Fibroblast of skin of left quadriceps (primary cell): ENCODE measurements at regions not wholly inside any gene's neighbourhood (a gene's known extent, or its start where the extent isn't known, plus 50 kb on each side); places are given as distances from the start of the nearest gene placed in this dataset.
"Not testable (repeated sequence)": the region's sequence is repeated elsewhere in the genome, so short reads cannot be mapped to it uniquely, and the experiment has no call there.

Source experiments
- DNase-seq, 2 experiments: peaks; one replicate each; pipeline ENCODE4 v3.0.0-alpha.2; 2013; ENCODE audit warnings: low read depth in 2 of 2

DNA sequence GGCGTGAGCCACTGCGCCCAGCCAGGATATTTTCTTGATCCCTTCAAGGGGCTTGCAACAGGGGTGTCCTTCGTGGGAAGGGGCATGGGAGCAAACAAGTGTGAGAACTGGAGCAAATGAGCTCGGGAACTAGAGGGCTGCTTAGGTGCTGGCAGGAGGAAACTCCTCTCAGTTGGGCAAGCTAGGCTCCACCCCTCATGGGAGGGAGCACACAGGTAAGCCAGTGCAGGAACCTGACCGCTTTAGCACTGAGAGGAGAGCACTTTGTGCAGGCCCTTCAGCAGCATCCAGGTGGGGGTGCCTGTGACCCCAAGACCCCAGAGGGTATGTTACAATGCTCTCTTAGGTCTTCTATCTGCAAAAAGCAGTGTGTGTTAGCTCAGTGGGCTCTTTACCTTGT is 755.4 kb upstream of the MDGA2 start:
- DNase-seq, result no peak

DNA sequence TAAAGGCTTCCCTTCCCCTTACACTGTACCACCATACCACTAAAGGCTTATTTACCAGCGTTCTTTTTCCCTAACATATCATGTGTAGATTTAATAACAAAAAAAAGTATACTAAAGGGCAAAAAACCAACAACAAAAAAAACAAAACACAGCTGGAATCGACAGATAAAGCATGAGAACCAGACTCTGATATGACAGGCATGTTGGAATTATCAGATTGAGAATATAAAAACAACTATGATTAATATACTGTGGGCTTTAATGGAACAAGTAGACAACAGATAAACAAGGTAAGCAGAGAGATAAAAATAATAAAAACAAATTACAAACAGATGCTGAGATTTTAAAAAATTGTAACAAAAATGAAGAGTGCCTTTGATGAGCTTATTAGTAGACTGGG is 754.1 kb upstream of the MDGA2 start:
- DNase-seq, result no peak

DNA sequence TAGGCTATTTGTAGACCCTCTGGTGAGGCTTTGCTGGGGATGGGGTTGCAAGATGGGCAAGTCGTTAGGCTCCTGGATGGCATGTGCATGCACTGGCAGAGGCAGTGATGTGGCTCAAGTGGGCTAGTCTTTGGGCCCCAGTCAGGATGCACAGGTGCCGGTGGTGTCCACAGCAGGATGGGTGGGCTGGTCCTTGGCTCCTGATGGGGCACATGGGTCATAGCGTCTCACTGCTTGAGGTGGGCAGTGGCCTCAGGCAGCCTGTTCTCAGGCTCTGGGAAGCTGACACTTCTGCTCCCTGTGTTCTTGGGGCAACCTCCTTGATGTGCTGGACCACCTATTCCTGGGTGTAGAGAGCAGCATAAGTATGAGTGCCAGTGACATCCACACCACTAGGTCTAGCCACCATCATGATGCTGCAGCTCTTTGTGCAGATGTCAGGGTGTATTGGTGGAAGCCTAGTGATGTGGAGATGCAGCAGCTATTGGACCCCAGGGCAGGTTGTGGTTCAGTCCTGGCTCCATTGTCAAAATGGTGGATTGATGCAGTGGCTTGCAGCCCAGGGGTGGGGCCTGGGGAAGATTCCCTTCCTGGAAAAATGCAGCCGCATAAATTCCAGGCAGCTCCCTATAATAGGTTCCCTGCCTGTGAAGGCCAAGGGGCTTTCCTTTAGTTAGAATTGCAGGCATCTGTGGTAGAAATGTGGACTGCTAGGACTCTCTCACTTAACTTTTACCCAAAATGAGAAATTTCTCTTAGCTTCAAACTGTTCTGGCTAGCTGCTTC is 742.5 kb upstream of the MDGA2 start:
- no peak for DNase-seq

DNA sequence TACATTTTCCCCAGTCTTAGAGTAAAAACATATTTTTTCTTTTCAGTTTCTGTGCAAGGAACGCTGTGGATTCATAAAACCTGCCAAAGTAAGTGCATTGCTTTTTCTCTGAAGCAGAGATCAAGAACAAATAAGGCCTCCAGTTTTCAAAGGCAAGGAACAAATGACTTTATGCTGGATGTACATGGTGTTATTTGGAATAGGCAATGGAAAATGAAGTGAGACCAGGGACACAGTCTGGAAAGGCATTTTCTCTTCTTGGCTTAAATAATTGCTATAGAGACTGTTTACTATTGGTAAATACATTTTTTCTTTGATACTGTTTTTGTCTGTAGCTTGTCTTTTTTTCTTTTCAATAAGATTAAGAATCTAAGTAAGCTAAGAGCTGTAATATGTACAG is 725.9 kb upstream of the MDGA2 start:
- DNase-seq, result no peak

DNA sequence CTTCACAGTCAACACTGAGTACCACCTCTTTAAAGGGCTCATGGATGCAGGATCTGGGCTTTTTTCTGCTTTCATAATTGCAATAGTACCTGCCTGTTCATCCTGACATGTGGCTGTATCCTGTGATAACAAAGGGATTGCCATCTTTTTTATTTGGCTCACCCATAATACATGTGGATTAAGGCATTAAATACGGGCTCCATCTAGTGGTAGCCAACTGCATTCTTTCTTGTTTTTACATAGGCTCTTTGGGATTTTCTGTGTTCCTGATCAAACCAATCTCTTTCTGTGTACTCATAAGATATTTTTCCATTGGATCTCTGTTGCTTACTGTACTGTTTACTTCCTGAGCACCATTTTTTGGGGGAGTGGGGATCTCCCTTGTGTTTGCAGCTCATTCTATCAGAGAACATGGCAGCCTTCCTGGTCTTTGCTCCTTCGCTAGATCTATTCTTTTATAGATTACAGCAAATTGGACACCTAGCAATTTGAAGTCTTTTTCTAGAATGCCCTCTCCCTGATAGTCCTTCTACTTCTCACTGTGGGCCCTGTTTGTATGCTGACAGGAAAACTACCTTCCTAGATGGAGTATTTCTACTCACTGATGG is 723.4 kb upstream of the MDGA2 start:
- DNase-seq, result no peak

DNA sequence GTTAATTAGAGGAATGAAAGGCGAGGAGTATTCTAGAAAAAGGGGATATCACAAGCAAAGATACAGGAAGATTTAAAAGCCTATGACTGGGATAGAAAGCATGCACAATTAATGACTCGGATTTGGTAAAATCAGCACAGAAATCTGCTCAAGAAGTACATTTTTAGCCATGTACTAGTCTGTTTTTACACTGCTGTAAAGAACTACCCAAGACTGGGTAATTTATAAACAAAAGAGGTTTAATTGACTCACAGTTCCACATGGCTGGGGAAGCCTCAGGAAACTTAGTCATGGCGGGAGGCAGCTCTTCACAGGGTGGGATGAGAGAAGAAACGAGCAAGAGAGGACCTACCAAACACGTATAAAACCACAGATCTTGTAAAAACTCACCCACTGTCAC is 716.3 kb upstream of the MDGA2 start:
- no peak for DNase-seq

DNA sequence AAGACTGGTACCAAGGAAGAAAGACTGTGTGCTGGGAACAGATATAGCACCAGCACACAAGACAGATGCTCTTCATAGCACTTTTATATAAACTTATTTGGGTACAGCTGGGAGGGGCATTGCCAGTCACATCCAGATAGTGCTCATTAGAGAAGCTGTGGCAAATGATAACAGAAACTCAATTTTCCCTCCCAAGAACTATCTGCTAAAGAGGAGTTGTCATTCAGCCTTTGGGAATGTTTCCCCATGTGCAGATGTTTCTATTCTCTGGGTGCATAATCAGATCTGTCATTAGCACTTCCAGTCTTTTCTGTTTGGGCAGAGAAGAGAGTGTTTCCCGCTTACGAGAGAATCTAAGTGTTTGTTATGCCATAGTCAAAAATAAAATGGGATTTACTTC is 714.9 kb upstream of the MDGA2 start:
- DNase-seq, result no peak

DNA sequence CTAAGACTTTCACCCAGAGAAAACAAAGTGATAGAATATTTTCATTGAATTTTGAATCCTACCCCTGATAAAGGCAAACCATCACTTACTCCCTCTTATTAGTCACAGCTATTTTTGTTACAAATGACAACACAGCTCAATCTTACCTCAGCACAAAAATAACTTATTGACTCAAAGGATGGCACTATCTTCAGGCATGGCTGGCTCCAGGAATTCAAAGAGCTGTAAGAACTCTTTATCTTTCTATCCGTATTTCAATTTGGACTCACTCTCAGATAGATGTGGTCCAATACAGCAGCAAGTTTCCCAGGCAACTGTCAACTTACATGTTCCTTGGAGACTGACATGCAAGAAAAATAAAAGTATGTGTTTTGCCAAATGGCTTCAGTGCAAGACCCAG is 709.4 kb upstream of the MDGA2 start:
- DNase-seq, result no peak

DNA sequence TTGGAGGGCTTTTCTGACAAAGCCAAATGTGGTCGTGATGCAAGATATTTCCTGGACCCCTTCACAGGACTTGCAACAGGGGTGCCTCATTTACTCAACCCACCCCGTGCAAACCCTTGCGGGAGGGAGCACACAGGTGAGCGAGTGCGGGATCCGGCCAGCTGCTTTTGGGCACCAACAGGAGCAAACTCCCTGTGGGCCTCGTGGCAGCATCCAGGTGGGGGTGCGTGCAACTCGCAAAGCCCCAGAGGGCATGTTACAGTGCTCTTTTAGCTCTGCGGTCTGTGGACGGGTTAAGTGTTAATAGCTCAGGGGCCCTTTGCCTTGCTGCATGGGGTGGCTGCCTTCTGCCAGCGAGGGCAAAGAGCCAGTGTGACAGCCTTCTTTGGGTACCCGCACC is 707.6 kb upstream of the MDGA2 start:
- no peak for DNase-seq

DNA sequence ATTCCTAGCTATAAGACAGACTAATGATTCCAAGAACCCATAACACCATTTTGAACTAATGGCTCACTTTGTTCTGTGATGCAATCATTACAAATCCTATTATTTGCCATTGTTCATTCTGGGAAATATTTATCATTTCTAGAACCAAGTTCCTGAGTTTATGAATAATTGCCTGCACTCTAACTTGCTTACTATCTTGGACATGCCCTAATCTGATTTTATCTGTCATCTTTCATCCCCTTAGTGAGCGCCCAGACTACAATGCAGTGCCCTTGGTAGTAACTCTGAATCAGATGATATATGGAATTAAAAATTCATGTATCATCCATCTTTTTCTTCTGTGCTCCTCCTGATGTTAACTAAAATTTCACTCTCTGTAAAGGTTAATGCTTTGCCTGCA is 703.1 kb upstream of the MDGA2 start:
- no peak for DNase-seq

DNA sequence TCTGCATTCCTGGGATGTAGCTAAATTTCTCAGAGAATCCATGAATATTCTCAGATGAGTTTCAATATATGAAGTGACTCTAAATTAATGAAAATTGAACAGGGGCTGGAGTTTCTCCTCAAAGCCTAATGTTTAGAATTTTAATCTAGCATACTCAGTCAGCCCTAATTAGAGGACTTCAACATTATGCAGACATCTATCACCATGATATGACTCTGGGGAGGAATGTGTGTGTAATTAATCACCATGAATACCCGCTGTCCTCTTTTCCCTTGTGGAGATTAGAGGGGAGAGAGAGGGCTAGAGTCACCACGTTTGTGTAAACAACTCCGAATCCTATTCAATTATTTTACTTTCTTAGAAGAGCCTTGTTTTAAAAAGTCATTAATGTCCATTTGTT is 698.6 kb upstream of the MDGA2 start:
- no peak for DNase-seq

DNA sequence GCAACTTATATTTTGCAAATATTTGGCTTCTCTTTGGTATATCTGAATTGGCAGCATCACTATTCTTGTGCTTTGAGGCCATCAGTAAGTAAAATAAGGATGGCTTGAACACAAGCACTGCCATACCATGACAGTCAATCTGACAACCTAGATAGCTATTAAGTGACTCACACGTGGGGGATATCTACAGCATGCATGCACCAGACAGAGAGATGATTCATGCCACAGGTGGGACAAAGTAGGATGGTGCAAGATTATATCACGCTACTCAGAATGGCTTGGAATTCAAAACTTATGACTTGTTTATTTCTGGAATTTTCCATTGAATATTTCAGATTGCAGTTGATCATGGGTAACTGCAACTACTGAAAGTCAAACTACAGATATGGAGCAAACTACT is 675.6 kb upstream of the MDGA2 start:
- DNase-seq, result no peak

DNA sequence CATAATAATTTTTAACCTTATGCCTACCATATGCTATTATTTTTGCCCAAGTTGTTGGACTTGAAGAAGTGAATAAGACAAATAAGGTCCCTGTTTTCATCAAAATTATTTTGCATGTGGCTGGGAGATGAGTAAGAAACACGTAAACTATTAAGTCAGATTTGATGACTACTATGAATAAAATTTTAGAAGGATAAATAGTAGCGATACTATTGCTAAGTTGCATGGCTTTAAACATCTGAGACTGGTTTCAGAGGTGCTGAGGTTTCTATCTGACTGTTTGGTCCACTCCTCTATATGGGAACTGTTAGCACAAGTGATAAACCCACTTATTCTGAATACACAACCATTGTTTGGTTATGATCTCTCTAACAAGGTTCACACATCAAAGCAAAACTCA is 674.3 kb upstream of the MDGA2 start:
- DNase-seq, result no peak

DNA sequence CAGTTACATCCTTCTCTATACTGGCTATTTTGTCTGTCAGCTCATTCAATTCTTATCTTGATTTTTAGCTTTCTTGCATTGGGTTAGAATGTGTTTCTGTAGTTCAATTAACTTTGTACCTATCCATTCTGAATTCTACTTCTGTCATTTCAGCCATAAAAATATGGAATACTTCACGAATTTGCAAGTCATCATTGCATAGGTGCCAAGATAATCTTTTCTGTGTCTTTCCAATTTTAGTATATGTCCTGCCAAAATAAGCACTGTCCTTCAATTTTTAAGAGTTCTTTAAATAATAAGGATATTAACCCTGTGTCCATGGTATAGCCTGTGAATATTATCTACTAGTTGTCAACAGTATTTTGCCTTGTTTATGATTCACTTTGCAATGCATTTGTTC is 665.7 kb upstream of the MDGA2 start:
- DNase-seq, result no peak

DNA sequence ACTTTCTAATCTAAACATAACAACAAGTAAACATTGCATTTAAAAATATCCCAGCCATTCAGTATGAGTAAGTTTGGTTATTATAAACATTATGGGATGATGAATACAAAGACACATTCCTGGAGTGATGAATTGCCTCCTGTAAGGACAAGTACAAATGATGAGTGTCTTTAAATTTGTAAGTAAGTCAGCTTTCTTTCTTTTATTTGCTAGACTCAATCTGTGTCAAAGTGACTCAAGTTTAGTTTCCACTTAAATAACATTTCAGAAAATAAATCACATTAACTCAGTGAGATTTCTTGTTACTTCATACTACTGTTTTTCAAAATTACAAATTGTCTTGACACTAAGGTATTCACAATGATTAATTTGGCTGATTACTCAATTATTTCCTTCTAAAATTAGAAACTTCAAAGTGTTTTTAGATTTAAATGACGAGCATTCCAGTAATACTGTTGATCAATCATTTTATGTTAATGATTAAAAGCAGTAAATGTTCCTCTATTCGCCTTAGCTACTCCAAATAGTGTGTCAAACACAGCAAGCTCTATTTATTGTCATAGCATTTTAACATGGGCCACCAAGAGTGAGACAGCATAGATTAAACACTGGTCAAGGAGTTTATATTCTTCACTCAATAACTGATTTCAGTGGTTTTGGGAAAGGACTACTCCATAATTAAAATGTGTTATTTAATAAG is 658.0 kb upstream of the MDGA2 start:
- no peak for DNase-seq

DNA sequence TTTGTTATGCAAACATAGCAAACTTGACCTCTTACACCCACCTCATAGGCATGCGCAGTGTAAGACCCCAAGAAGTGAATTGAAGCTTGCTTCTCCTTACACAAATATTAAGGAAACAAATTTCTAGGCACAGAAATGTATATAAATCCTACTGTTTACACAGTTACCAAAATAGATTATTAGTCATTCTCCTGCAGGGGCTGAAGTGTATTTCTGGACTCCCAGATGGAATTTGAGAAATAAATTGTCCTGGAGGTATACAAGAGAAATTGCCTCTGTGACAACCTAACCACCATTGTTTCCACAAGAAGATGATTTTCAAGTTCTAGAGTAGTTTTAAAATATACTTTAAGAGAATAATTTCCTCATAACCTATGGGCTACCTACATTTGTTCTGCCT is 656.0 kb upstream of the MDGA2 start:
- DNase-seq, result no peak

DNA sequence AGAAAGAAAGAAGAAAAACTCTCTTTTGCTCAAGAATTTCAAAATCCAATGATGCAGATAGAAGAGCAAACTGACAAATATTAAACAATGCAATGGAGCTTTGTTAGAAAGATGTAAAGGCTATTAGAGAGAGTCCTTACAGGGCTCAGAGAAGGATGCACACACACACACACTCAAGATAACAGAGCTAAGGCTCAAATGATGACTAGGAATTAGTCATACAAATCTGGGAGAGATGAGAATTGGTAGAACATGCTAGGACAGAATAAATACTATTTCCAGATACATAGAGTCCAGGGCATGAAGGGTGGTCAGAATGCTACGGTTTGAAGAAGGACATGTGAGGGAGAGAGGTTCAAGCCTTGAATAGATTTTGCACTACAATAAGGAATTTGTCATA is 650.1 kb upstream of the MDGA2 start:
- DNase-seq, result no peak

DNA sequence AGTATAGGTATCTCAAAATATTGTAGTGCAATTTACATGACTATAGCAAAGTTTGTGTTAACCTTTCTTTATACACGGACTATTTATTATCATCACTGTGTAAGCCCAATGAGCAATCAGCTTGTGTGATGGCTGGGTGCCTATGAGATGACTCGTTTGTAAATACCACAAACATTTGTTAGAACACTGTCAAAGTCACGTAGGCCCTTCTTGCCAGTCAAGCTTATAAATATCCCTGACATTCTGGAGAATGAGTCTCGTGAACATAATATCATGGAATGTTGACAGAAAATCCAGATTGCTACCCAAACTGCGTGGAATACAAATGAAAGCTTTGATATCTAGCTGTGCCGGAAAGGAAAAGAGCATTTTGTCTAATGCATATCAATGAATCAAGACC is 648.3 kb upstream of the MDGA2 start:
- no peak for DNase-seq

DNA sequence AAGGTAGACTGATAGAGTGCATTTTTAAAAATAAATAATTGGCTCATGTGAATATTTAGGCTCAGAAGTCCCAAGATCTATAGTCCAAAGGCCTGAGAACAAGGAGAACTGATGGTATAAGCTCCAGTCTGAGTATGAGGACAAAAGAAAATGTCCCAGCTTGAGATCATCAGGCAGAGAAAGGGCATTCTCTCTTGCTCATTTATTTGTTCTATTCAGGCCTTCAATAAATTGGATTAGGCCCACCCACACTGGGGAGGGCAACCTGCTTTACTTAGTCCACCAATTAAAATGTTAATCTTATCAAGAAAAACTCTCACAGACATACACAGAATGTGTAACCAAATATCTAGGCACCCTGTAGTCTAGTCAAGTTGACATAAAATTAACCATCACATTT is 644.4 kb upstream of the MDGA2 start:
- DNase-seq, result no peak

DNA sequence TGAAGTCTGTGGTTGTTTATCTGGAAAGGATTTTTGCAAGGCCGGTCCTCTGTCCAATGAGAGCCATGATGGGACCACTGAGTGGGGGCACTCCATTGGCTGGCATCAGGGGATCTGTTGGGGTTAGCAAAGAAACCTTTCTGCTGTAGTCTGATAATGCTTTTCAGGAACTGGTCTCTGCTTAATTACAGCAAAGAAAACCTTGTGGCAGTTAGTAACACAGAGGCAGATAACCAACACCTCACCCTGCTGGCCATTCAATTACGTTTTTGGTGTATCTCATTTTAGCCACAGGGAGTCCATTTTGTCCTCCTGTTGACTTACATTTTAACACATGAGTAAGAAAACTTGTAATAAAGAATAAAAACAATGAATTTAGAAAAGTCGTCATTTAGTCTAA is 629.3 kb upstream of the MDGA2 start:
- no peak for DNase-seq

DNA sequence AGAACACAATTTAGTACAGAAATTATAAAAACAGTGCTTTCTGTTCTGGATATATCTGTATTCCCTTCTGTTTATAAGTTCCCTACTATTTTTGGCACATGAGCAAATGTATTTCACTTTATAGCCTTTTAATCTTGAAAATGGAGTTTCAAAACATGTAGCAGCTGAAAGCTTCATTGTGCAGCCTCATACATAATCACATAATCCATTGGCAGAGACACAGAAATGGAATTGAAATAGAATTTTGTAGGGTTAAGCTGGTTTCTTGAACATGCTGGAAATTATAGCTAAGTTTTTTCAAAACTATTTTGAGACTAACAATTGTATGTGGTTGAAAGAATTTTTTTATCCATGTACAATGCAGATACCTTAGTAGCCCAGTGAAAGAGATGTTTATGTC is 614.3 kb upstream of the MDGA2 start:
- DNase-seq, result no peak

DNA sequence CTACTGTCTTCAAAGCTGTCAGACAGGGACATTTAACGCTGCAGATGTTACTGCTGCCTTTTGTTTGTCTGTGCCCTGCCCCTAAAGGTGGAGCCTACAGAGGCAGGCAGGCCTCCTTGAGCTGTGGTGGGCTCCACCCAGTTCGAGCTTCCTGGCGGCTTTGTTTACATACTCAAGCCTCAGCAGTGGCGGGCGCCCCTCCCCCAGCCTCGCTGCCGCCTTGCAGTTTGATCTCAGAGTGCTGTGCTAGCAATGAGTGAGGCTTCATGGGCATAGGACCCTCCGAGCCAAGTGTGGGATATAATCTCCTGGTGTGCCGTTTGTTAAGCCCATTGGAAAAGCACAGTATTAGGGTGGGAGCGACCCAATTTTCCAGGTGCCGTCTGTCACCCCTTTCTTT is 609.8 kb upstream of the MDGA2 start:
- DNase-seq, result not testable (repeated sequence)

DNA sequence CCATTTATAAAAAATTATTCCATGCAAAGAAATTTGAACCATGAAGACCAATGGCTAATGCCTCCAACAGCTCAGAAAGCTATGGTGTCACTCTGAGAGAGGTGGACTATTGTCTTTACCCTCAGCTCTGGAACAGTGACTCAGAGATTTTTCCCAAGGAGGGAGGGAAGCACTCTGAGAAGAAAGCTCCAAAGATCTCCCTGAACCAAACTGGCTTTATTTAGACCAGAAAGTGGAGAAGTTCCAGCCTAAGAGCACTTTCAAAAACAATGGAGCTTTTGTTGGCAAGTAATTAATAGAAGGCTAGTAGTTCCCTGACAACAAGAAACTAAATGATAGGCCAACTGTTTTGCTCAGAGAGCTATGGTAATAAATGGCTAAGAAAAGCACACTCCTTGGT is 599.9 kb upstream of the MDGA2 start:
- DNase-seq, result no peak
